ENCODE measurements at regions not wholly inside any gene's neighbourhood (a gene's known extent, or its start where the extent isn't known, plus 50 kb on each side); places are given as distances from the start of the nearest gene placed in this dataset.

DNA sequence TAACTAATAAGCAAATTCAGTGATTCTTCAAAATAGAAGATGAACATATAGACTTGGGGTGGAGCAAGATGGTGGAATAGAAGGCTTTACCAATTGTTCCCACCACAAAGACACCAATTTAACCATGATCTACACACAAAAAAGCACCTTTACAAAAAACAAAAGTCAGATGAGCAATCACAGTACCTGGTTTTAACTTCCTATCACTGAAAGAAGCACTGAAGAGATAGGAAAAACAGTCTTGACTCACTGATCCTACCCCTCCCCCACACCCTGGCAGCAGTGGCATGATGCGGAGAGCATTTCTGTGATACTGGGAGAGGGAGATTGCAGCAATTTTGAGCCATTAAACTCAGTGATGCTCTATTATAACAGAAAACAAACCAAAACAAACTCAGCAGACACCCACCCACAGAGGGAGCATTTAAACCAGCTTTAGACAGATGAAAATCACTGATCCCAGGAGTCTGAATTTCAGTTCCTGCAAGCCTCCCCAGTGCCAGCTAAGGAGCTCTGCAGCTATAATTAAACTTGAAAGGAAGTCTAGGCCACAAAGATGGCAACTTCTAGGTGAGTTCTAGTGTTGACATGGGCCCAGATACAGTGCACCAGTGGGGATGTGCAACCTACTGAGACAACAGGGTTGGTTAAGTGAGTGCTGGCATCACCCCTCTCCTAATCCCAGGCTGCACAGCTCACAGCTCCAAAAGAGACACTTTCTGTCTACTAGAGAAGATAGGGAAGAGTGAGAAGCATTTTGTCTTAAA lies 161.8 kb upstream of the GRIA4 start:
- H3F3A ChIP-seq (ENCODE audit: insufficient read depth, low read depth): no peaks in the 10 kb centered on the region
- H2AFZ ChIP-seq: no peak overlapping the region; the same call in 1 of the 2 replicates
- H3K4me1 ChIP-seq (replicated peaks; ENCODE audit: insufficient read depth): no peaks in the 10 kb centered on the region
- BruUV-seq (replicated peaks): no TSS peak
- POLR2A ChIA-PET (ENCODE audit: unreplicated experiment): no interaction called here
- H3K4me2 ChIP-seq: no peak overlapping the region
- TF ChIP-seq, protein P1, sequence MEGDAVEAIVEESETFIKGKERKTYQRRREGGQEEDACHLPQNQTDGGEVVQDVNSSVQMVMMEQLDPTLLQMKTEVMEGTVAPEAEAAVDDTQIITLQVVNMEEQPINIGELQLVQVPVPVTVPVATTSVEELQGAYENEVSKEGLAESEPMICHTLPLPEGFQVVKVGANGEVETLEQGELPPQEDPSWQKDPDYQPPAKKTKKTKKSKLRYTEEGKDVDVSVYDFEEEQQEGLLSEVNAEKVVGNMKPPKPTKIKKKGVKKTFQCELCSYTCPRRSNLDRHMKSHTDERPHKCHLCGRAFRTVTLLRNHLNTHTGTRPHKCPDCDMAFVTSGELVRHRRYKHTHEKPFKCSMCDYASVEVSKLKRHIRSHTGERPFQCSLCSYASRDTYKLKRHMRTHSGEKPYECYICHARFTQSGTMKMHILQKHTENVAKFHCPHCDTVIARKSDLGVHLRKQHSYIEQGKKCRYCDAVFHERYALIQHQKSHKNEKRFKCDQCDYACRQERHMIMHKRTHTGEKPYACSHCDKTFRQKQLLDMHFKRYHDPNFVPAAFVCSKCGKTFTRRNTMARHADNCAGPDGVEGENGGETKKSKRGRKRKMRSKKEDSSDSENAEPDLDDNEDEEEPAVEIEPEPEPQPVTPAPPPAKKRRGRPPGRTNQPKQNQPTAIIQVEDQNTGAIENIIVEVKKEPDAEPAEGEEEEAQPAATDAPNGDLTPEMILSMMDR (conservative IDR thresholded peaks at IDR 0.05): no peak
- TF ChIP-seq EZH2 (IDR thresholded peaks at IDR 0.05; ENCODE audit: low read depth): no peak
- no peaks in the 10 kb centered on the region for H4K20me1 ChIP-seq (ENCODE audit: insufficient read depth)
- H3K79me2 ChIP-seq (ENCODE audit: low read depth): no peaks in the 10 kb centered on the region
- peaks cover 6% of the 10 kb centered on the region; the same call in 1 of the 2 replicates for H3K9me2 ChIP-seq (ENCODE audit: insufficient read depth)
- no peak overlapping the region for H3K27ac ChIP-seq
- H3K4me3 ChIP-seq: no peak overlapping the region
- intact Hi-C loops (cut with micrococcal nuclease; ENCODE audit: unreplicated experiment): no loop called here
- DNase-seq: no peak
- CTCF ChIA-PET: no interaction called here
- H3K27me3 ChIP-seq (ENCODE audit: insufficient read depth, low read depth): no peaks in the 10 kb centered on the region
- no peaks in the 10 kb centered on the region; the same call in 1 of the 2 replicates for H3K9me3 ChIP-seq (ENCODE audit: insufficient read depth, low read depth)
- H3K36me3 ChIP-seq (ENCODE audit: low read depth): no peaks in the 10 kb centered on the region

DNA sequence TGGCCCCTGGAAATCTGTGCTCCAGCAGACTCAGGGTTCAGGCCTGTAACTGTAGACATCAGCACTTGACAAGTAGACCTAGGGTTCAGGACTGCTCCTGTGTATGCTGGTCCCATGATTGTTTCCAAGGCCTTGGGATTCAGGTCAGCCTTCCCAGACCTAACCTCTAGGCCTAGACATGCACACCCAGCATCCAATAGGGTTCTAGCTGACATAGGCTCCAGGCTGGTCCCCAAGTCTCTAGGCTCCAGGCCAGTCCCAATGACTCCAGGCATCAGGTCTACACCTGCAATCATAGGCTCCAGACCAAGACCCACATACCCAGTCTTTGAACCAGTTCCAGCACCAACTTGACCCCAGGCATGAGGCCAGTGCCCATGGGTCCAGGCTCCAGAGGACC lies 166.2 kb upstream of the GRIA4 start:
- ChIA-PET POLR2A (ENCODE audit: unreplicated experiment) (no interaction called here), CTCF (no interaction called here)
- Histone ChIP-seq H3K4me3 (no peak overlapping the region), H3K36me3 (ENCODE audit: low read depth) (no peaks in the 10 kb centered on the region), H3K9me3 (ENCODE audit: insufficient read depth, low read depth) (no peaks in the 10 kb centered on the region; the same call in 1 of the 2 replicates), H3K4me1 (replicated peaks; ENCODE audit: insufficient read depth) (no peaks in the 10 kb centered on the region), H3K27me3 (ENCODE audit: insufficient read depth, low read depth) (no peaks in the 10 kb centered on the region), H3K27ac (no peak overlapping the region), H2AFZ (no peak overlapping the region), H3F3A (ENCODE audit: insufficient read depth, low read depth) (no peaks in the 10 kb centered on the region), H4K20me1 (ENCODE audit: insufficient read depth) (no peaks in the 10 kb centered on the region), H3K79me2 (ENCODE audit: low read depth) (no peaks in the 10 kb centered on the region), H3K9me2 (ENCODE audit: insufficient read depth) (no peaks in the 10 kb centered on the region), H3K4me2 (no peak overlapping the region)
- TF ChIP-seq, protein P1 (conservative IDR thresholded peaks at IDR 0.05): no peak
- TF ChIP-seq EZH2 (IDR thresholded peaks at IDR 0.05; ENCODE audit: low read depth): no peak
- no TSS peak for BruUV-seq (replicated peaks)
- no peak for DNase-seq
- intact Hi-C loops (cut with micrococcal nuclease; ENCODE audit: unreplicated experiment): no loop called here

DNA sequence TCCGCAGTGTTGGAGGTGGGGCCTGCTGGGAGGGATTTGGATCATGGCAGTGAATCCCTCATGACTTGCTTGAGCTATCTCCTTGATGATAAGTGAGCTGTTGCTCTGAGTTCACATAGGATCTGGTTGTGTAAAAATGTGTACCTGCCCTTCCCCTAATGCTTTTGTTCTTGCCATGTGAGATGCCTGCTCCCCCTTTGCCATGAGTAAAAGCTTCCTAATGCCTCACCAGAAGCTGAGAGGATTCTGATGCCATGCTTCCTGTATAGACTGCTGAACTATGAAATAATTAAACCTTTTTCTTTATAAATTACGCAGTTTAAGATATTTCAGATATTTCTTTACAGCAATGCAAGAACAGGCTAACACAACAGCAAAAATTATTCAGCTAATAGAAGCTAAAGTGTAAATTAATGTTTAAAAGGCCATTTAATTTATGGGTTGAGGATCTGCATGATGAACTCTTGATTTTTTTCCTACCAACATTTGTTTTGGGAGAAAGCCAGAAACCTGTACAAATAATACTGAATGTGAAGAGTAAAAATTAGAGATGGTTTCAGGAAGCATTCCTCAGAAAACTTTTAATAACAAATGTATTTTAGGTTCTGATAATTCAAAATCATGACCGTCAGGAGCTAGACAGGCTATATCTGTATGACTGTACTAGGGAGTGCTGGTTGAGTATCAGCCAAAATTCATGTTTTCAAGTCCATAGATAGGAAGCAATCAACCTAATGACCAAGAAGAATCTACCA lies 177.5 kb upstream of the GRIA4 start:
- no peaks in the 10 kb centered on the region for H3K27me3 ChIP-seq (ENCODE audit: insufficient read depth, low read depth)
- intact Hi-C loops (cut with micrococcal nuclease; ENCODE audit: unreplicated experiment): no loop called here
- CTCF ChIA-PET: no interaction called here

More for the DNA sequence above, 177.5 kb upstream of the GRIA4 start:
- no TSS peak for BruUV-seq (replicated peaks)
- H3K27ac ChIP-seq: no peak overlapping the region
- H3F3A ChIP-seq (ENCODE audit: insufficient read depth, low read depth): no peaks in the 10 kb centered on the region
- no peak overlapping the region for H3K4me3 ChIP-seq
- H3K4me2 ChIP-seq: no peak overlapping the region
- H3K4me1 ChIP-seq (replicated peaks; ENCODE audit: insufficient read depth): no peaks in the 10 kb centered on the region
- H3K79me2 ChIP-seq (ENCODE audit: low read depth): no peaks in the 10 kb centered on the region
- TF ChIP-seq EZH2 (IDR thresholded peaks at IDR 0.05; ENCODE audit: low read depth): no peak
- TF ChIP-seq, protein P1 (conservative IDR thresholded peaks at IDR 0.05): no peak
- DNase-seq: no peak
- H3K9me2 ChIP-seq (ENCODE audit: insufficient read depth): peaks cover 4% of the 10 kb centered on the region; the same call in 1 of the 2 replicates
- POLR2A ChIA-PET (ENCODE audit: unreplicated experiment): interaction anchor here (0.6 to 0.7 kb wide), 2 partner anchors 71 to 433 kb away, joined by 3 to 5 read pairs; no protein-coding TSS in a partner anchor
- no peaks in the 10 kb centered on the region for H3K36me3 ChIP-seq (ENCODE audit: low read depth)
- H3K9me3 ChIP-seq (ENCODE audit: insufficient read depth, low read depth): peaks cover 13% of the 10 kb centered on the region; the same call in 1 of the 2 replicates
- H4K20me1 ChIP-seq (ENCODE audit: insufficient read depth): no peaks in the 10 kb centered on the region
- H2AFZ ChIP-seq: 0 out of 2 replicates have a peak overlapping the region, but pooled peaks have one; percentile 34

Data from PC-9 (cell line).